Endodermal cell (in vitro differentiated cells): ENCODE measurements at regions not wholly inside any gene's neighbourhood (a gene's known extent, or its start where the extent isn't known, plus 50 kb on each side); places are given as distances from the start of the nearest gene placed in this dataset.

ENCODE experiments used
- DNase-seq: peaks from one replicate; pipeline ENCODE4 v3.0.0-alpha.2; 2017
- H3K27ac ChIP-seq: 2 replicates; pipeline ENCODE4 v1.5.1; 2013; ENCODE audit warnings: mild to moderate bottlenecking, low read depth, low read length, moderate library complexity
- H3K27me3 ChIP-seq: 2 replicates; pipeline ENCODE4 v1.6.1; 2013; ENCODE audit warnings: mild to moderate bottlenecking, low read length, moderate library complexity; ENCODE audit not compliant: insufficient read depth, control insufficient read depth, poor library complexity, severe bottlenecking
- H3K36me3 ChIP-seq: 2 replicates; pipeline ENCODE4 v1.7.0; 2013; ENCODE audit warnings: mild to moderate bottlenecking, low read length, moderate library complexity; ENCODE audit not compliant: control insufficient read depth, insufficient read depth
- H3K4me1 ChIP-seq: one replicate; pipeline ENCODE4 v1.7.0; 2013; ENCODE audit warnings: low read length; ENCODE audit not compliant: control insufficient read depth, insufficient read depth
- H3K4me3 ChIP-seq: 2 replicates; pipeline ENCODE4 v1.5.1; 2013; ENCODE audit warnings: mild to moderate bottlenecking, low read length, moderate library complexity
- H3K9ac ChIP-seq: 2 replicates; pipeline ENCODE4 v1.6.1; 2013; ENCODE audit warnings: mild to moderate bottlenecking, low read length, moderate library complexity; ENCODE audit not compliant: poor library complexity, severe bottlenecking; ENCODE audit errors: extremely low read depth
- H3K9me3 ChIP-seq: 2 replicates; pipeline ENCODE4 v1.6.1; 2013; ENCODE audit warnings: mild to moderate bottlenecking, low read length, moderate library complexity; ENCODE audit not compliant: control insufficient read depth
- H3K27ac Mint-ChIP-seq: 2 replicates; pipeline ENCODE4 v1.8.0; 2020; ENCODE audit warnings: mixed read lengths
- H3K27me3 Mint-ChIP-seq: 2 replicates; pipeline ENCODE4 v1.8.0; 2021; ENCODE audit warnings: mild to moderate bottlenecking, mixed read lengths; ENCODE audit not compliant: insufficient read depth
- H3K36me3 Mint-ChIP-seq: 2 replicates; pipeline ENCODE4 v1.8.0; 2020; ENCODE audit warnings: low read depth, mixed read lengths
- H3K4me1 Mint-ChIP-seq: 2 replicates; pipeline ENCODE4 v1.8.0; 2020; ENCODE audit warnings: mixed read lengths
- H3K4me3 Mint-ChIP-seq: 2 replicates; pipeline ENCODE4 v1.8.0; 2020; ENCODE audit warnings: mild to moderate bottlenecking, moderate library complexity, mixed read lengths
- H3K9me3 Mint-ChIP-seq: 2 replicates; pipeline ENCODE4 v1.8.0; 2020; ENCODE audit warnings: mild to moderate bottlenecking, mixed read lengths
- WGBS, 2 experiments: methylation state at CpG; one replicate each; pipeline versions ENCODE4 v1.1.5 to v1.1.7; 2013; ENCODE audit warnings: missing lambda C conversion rate in 2 of 2, mixed read lengths in 1 of 2; ENCODE audit not compliant: insufficient coverage in 1 of 2, insufficient read length in 1 of 2; 5-methylcytosine and 5-hydroxymethylcytosine counted together
- TF ChIP-seq, protein P1 (sequence below): fragments of 200-600 bp; sonication (generic); conservative IDR thresholded peaks from 2 replicates; pipeline ENCODE4 v1.5.0; 2021; ENCODE audit warnings: antibody characterized with exemption, mild to moderate bottlenecking

DNA sequence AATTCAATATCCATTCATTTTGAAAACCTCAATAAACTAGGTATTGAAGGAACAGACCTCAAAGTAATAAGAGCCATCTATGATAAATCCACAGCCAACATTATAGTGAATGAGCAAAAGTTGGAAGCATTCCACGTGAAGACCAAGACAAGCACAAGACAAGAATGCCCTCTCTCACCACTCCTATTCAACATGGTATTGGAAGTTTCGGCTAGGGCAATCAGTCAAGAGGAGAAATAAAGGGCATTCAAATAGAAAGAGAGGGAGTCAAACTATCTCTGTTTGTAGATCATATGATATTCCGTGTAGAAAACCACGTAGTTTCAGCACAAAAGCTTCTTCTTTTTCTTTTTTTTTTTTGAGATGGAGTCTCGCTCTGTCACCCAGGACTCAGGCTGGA is 550.3 kb downstream of the FSCB start:
- 80 to 92% methylated on average over 1 to 4 of the region's 5 CpGs for WGBS, 2 experiments
- Histone ChIP-seq H3K9me3 (no peaks in the 10 kb centered on the region), H3K9ac (no peak overlapping the region), H3K36me3 (no peaks in the 10 kb centered on the region), H3K4me3 (no peak overlapping the region), H3K27ac (no peak overlapping the region), H3K4me1 (peaks cover 3% of the 10 kb centered on the region), H3K27me3 (no peaks in the 10 kb centered on the region)
- no peak overlapping the region for H3K27ac Mint-ChIP-seq
- H3K36me3 Mint-ChIP-seq, result no peaks in the 10 kb centered on the region
- no peak for DNase-seq
- H3K9me3 Mint-ChIP-seq, result no peaks in the 10 kb centered on the region
- H3K27me3 Mint-ChIP-seq, result no peaks in the 10 kb centered on the region
- TF ChIP-seq, protein P1, sequence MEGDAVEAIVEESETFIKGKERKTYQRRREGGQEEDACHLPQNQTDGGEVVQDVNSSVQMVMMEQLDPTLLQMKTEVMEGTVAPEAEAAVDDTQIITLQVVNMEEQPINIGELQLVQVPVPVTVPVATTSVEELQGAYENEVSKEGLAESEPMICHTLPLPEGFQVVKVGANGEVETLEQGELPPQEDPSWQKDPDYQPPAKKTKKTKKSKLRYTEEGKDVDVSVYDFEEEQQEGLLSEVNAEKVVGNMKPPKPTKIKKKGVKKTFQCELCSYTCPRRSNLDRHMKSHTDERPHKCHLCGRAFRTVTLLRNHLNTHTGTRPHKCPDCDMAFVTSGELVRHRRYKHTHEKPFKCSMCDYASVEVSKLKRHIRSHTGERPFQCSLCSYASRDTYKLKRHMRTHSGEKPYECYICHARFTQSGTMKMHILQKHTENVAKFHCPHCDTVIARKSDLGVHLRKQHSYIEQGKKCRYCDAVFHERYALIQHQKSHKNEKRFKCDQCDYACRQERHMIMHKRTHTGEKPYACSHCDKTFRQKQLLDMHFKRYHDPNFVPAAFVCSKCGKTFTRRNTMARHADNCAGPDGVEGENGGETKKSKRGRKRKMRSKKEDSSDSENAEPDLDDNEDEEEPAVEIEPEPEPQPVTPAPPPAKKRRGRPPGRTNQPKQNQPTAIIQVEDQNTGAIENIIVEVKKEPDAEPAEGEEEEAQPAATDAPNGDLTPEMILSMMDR, result no peak
- no peaks in the 10 kb centered on the region for H3K4me1 Mint-ChIP-seq
- H3K4me3 Mint-ChIP-seq, result no peak overlapping the region

DNA sequence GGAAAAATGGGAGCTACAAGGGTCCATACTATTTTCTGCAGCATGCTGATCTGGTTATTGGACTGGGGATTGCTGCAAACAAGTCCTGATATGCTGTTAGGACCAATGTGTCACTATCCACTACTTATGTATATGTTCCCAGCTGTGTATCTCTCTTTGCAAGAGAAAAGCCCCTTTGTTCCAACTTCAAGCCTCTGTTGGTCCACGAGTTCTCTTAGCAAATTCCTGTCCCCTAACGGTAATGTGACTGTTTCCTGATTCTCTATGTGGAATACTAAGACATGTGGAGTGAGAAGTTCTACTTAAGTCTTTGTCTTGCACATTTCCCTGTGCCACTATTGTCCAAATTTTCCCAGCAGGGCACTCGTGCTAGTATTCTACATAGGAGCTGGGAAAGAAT is 557.7 kb downstream of the FSCB start:
- Histone ChIP-seq H3K4me1 (peaks cover 10% of the 10 kb centered on the region), H3K27me3 (no peaks in the 10 kb centered on the region), H3K27ac (no peak overlapping the region), H3K9me3 (no peaks in the 10 kb centered on the region), H3K36me3 (no peaks in the 10 kb centered on the region), H3K4me3 (no peak overlapping the region), H3K9ac (no peak overlapping the region)
- TF ChIP-seq, protein P1, result no peak
- Mint-ChIP-seq H3K27ac (no peak overlapping the region), H3K27me3 (no peaks in the 10 kb centered on the region), H3K4me1 (peaks cover 18% of the 10 kb centered on the region), H3K9me3 (no peaks in the 10 kb centered on the region), H3K4me3 (no peak overlapping the region), H3K36me3 (no peaks in the 10 kb centered on the region)
- WGBS, 2 experiments, result 8 to 36% methylated on average over 2 to 3 of the region's 3 CpGs
- DNase-seq, result no peak

DNA sequence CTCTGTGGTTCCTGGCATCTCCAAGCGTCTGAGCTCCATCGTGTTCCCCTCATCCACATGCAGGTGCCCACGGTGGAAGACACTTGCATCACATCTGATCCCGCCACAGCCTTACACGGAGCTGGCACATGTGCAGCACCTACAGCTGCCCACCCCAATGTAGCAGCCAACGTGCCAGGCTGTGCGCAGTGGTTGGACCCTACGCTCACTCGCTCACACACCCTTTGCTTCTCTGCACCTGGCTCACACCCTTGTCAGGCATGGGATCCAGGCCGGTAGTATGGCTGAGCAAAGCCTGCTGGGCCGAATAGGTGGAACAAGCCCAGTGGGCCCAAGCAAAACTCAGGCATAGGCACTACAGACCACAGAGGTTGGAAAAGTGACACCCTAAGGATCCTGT is 567.2 kb downstream of the FSCB start:
- Histone ChIP-seq H3K9me3 (peaks cover 6% of the 10 kb centered on the region), H3K36me3 (no peaks in the 10 kb centered on the region), H3K27me3 (no peaks in the 10 kb centered on the region), H3K9ac (no peak overlapping the region), H3K4me1 (no peaks in the 10 kb centered on the region), H3K4me3 (no peak overlapping the region), H3K27ac (no peak overlapping the region)
- Mint-ChIP-seq H3K27ac (no peak overlapping the region), H3K27me3 (no peaks in the 10 kb centered on the region), H3K36me3 (no peaks in the 10 kb centered on the region), H3K9me3 (peaks cover 20% of the 10 kb centered on the region), H3K4me1 (no peaks in the 10 kb centered on the region), H3K4me3 (no peak overlapping the region)
- no peak for DNase-seq
- TF ChIP-seq, protein P1, result no peak
- WGBS, 2 experiments, result 82 to 100% methylated on average over 2 to 11 of the region's 11 CpGs
